SK-N-SH treated with all-trans-retinoic acid at 6 μM for 48 hours (cell line): ENCODE measurements at regions not wholly inside any gene's neighbourhood (a gene's known extent, or its start where the extent isn't known, plus 50 kb on each side); places are given as distances from the start of the nearest gene placed in this dataset.

Source experiments
- ATAC-seq: fragments of 200-7000 bp; cut with Tn5 transposase; 3 replicates; pipeline ENCODE4 v1.9.1; 2020; ENCODE audit warnings: mild to moderate bottlenecking, moderate library complexity
- ARNTL ChIP-seq: fragments of 450-650 bp; formaldehyde crosslinking; IDR thresholded peaks from 2 replicates; pipeline ENCODE4 v1.5.0; 2020; ENCODE audit warnings: low read depth, mild to moderate bottlenecking, moderate library complexity, borderline replicate concordance
- BACH2 ChIP-seq: fragments of 250-450 bp; sonication (Bioruptor Pico); IDR thresholded peaks from 2 replicates; pipeline ENCODE4 v1.9.0; 2021; ENCODE audit warnings: mild to moderate bottlenecking, borderline replicate concordance
- CREB5 ChIP-seq: fragments of 250-450 bp; sonication (Bioruptor Pico); IDR thresholded peaks from 2 replicates; pipeline ENCODE4 v1.5.1; 2020; ENCODE audit warnings: low read depth, mild to moderate bottlenecking, moderate library complexity
- CSDC2 ChIP-seq: fragments of 250-450 bp; sonication (Bioruptor Pico); IDR thresholded peaks from 2 replicates; pipeline ENCODE4 v1.5.0; 2020; ENCODE audit warnings: mild to moderate bottlenecking, moderate library complexity
- CSRNP3 ChIP-seq: fragments of 250-450 bp; sonication (Bioruptor Pico); IDR thresholded peaks from 2 replicates; pipeline ENCODE4 v1.5.1; 2021; ENCODE audit warnings: mild to moderate bottlenecking, moderate library complexity
- GLIS3 ChIP-seq: fragments of 250-450 bp; sonication (Bioruptor Pico); IDR thresholded peaks from 2 replicates; pipeline ENCODE4 v1.5.0; 2020; ENCODE audit warnings: mild to moderate bottlenecking, moderate library complexity
- ISL1 ChIP-seq: fragments of 250-450 bp; sonication (Bioruptor Pico); IDR thresholded peaks from 2 replicates; pipeline ENCODE4 v2.1.2; 2022; ENCODE audit warnings: mild to moderate bottlenecking, moderate library complexity
- OSR1 ChIP-seq: fragments of 250-450 bp; sonication (Bioruptor Pico); IDR thresholded peaks from 2 replicates; pipeline ENCODE4 v1.8.0; 2022; ENCODE audit warnings: moderate library complexity, mild to moderate bottlenecking, inconsistent platforms
- POU6F1 ChIP-seq: fragments of 250-450 bp; sonication (Bioruptor Pico); IDR thresholded peaks from 2 replicates; pipeline ENCODE4 v1.8.0; 2021; ENCODE audit warnings: low read depth, mild to moderate bottlenecking, moderate library complexity, borderline replicate concordance
- PPARA ChIP-seq: fragments of 250-450 bp; sonication (Bioruptor Pico); IDR thresholded peaks from 2 replicates; pipeline ENCODE4 v1.5.0; 2020; ENCODE audit warnings: mild to moderate bottlenecking, borderline replicate concordance
- RARB ChIP-seq: fragments of 250-450 bp; sonication (Bioruptor Pico); IDR thresholded peaks from 2 replicates; pipeline ENCODE4 v1.8.0; 2021; ENCODE audit warnings: mild to moderate bottlenecking, moderate library complexity
- SNAI2 ChIP-seq: fragments of 250-450 bp; sonication (Bioruptor Pico); IDR thresholded peaks from 2 replicates; pipeline ENCODE4 v1.5.0; 2020; ENCODE audit warnings: mild to moderate bottlenecking, moderate library complexity
- TCF4 ChIP-seq: fragments of 250-450 bp; sonication (Bioruptor Pico); IDR thresholded peaks from 2 replicates; pipeline ENCODE4 v1.8.0; 2021; ENCODE audit warnings: mild to moderate bottlenecking, moderate library complexity, borderline replicate concordance
- ZC3H10 ChIP-seq: fragments of 250-450 bp; sonication (Bioruptor Pico); IDR thresholded peaks from 2 replicates; pipeline ENCODE4 v1.5.1; 2021; ENCODE audit warnings: mild to moderate bottlenecking, moderate library complexity
- ZFP30 ChIP-seq: fragments of 450-650 bp; formaldehyde crosslinking; IDR thresholded peaks from 2 replicates; pipeline ENCODE4 v1.5.0; 2022; ENCODE audit warnings: mild to moderate bottlenecking, moderate library complexity
- ZNF8 ChIP-seq: fragments of 450-650 bp; formaldehyde crosslinking; IDR thresholded peaks from 2 replicates; pipeline ENCODE4 v1.5.0; 2020; ENCODE audit warnings: mild to moderate bottlenecking, moderate library complexity
- TF ChIP-seq, protein P1 (sequence below): fragments of 250-450 bp; sonication (Bioruptor Pico); IDR thresholded peaks from 2 replicates; pipeline ENCODE4 v1.5.0; 2020; ENCODE audit warnings: mild to moderate bottlenecking, moderate library complexity
- TF ChIP-seq, protein P2 (sequence below): fragments of 250-450 bp; sonication (Bioruptor Pico); IDR thresholded peaks from 2 replicates; pipeline ENCODE4 v1.8.0; 2020; ENCODE audit warnings: mild to moderate bottlenecking, moderate library complexity, borderline replicate concordance

GRCh38 chr6:44732243-44732642 is 344.7 kb downstream of the CDC5L start:
- ATAC-seq = no peak
- TF ChIP-seq ZC3H10 = no peak

DNA sequence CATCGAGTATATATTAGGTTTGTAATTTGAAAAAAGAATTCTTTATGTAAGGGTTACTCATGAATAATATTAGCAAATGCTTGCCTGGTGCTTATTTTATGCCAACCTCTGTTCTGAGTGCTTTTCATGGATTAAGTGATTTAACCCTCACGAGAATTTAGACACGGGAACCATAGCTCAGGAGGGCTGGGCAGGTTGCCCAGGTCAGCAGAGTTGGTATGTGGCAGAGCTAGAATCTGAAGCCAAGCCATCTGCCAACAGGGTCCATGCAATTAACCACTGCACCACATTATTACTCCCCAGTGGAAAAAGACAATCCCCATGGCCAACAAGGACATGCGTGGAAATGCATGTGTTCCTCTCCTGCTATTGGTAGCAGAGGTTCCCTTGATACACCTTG is 345.6 kb downstream of the CDC5L start:
- TF ChIP-seq ARNTL (CRISPR knock-in tag) = no peak
- TF ChIP-seq, protein P1, sequence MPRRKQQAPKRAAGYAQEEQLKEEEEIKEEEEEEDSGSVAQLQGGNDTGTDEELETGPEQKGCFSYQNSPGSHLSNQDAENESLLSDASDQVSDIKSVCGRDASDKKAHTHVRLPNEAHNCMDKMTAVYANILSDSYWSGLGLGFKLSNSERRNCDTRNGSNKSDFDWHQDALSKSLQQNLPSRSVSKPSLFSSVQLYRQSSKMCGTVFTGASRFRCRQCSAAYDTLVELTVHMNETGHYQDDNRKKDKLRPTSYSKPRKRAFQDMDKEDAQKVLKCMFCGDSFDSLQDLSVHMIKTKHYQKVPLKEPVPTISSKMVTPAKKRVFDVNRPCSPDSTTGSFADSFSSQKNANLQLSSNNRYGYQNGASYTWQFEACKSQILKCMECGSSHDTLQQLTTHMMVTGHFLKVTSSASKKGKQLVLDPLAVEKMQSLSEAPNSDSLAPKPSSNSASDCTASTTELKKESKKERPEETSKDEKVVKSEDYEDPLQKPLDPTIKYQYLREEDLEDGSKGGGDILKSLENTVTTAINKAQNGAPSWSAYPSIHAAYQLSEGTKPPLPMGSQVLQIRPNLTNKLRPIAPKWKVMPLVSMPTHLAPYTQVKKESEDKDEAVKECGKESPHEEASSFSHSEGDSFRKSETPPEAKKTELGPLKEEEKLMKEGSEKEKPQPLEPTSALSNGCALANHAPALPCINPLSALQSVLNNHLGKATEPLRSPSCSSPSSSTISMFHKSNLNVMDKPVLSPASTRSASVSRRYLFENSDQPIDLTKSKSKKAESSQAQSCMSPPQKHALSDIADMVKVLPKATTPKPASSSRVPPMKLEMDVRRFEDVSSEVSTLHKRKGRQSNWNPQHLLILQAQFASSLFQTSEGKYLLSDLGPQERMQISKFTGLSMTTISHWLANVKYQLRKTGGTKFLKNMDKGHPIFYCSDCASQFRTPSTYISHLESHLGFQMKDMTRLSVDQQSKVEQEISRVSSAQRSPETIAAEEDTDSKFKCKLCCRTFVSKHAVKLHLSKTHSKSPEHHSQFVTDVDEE = no peak
- no peak for TF ChIP-seq CSRNP3 (CRISPR knock-in tag)
- TF ChIP-seq, protein P2, sequence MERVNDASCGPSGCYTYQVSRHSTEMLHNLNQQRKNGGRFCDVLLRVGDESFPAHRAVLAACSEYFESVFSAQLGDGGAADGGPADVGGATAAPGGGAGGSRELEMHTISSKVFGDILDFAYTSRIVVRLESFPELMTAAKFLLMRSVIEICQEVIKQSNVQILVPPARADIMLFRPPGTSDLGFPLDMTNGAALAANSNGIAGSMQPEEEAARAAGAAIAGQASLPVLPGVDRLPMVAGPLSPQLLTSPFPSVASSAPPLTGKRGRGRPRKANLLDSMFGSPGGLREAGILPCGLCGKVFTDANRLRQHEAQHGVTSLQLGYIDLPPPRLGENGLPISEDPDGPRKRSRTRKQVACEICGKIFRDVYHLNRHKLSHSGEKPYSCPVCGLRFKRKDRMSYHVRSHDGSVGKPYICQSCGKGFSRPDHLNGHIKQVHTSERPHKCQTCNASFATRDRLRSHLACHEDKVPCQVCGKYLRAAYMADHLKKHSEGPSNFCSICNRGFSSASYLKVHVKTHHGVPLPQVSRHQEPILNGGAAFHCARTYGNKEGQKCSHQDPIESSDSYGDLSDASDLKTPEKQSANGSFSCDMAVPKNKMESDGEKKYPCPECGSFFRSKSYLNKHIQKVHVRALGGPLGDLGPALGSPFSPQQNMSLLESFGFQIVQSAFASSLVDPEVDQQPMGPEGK (CRISPR knock-in tag) = no peak
- TF ChIP-seq OSR1 (CRISPR knock-in tag) = no peak
- TF ChIP-seq CREB5 (CRISPR knock-in tag) = no peak
- TF ChIP-seq GLIS3 (CRISPR knock-in tag) = no peak
- TF ChIP-seq SNAI2 (CRISPR knock-in tag) = no peak
- no peak for TF ChIP-seq RARB
- no peak for TF ChIP-seq ZNF8
- no peak for TF ChIP-seq ZFP30 (CRISPR knock-in tag)
- TF ChIP-seq TCF4 (CRISPR knock-in tag) = no peak
- TF ChIP-seq BACH2 = no peak
- no peak for TF ChIP-seq PPARA (CRISPR knock-in tag)

DNA sequence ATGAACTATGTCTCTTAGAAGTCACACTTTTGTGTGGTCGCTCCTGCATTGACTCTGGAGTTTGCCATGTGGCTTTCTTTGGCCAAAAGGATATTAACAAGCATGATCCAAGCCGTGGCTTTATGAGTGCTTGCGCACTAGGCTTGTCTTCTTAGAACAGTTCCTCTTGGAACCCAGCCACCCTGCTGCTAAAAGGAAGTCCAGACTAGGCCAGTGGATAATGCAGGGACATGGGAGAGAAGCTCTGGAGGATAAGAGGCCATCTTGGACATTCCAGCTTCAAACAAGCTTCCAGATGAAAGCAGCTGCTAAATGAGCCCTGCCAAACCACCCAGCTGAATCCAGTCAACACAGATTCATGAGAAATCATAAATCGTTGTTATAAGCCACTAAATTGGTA is 346.4 kb downstream of the CDC5L start:
- TF ChIP-seq OSR1 (CRISPR knock-in tag) (no peak), CREB5 (CRISPR knock-in tag) (no peak), TCF4 (CRISPR knock-in tag) (no peak), SNAI2 (CRISPR knock-in tag) (no peak), CSDC2 (CRISPR knock-in tag) (no peak), ISL1 (CRISPR knock-in tag) (no peak), ZNF8 (no peak), CSRNP3 (CRISPR knock-in tag) (no peak), POU6F1 (no peak), ZC3H10 (no peak), GLIS3 (CRISPR knock-in tag) (no peak), PPARA (CRISPR knock-in tag) (no peak)
- TF ChIP-seq, protein P2 (CRISPR knock-in tag) = no peak
- TF ChIP-seq, protein P1 = no peak
- TF ChIP-seq, all 23 proteins: peak for 0
- no peak for ATAC-seq

More for the DNA sequence above, 345.6 kb downstream of the CDC5L start:
- no peak for ATAC-seq
